ENCODE measurements at regions not wholly inside any gene's neighbourhood (a gene's known extent, or its start where the extent isn't known, plus 50 kb on each side); places are given as distances from the start of the nearest gene placed in this dataset.

DNA sequence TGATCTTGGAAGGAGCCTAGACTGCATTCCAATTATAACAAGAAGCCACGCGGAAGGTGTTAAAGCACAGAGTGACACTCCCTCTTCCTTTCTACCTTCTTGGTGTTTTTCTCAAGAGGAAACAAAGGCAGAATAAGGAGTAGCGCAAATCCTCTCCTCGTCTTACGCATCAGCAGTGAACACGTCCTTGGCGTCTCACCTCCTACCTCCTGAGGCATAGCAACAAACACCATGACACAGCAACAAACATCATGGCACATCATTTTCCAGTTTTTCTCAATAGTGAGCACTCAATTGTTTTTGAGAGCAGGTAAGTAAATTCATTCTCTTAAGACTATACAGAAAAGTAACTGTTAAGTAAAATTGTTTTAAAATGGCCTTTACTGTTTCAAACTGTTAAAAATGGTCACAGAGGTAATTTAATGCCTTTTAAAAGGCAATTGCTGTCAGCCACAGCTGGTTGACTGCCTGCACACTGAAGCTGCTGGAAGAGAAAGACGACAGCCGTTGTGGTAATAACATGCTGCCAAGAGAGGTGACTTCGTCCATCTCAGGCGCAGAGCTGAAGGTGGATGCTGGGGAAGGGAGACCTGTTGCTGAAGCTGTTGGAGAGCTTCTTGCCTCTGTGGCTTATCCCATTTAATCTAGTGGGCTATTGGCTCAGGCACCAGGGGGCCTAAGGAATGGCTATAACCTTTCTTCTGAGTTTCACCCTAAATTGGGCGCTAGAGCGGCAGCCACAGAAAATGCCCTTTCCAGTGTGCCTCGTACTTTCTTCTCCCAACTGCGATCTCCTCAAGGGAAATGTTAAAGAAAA lies 703.7 kb downstream of the UQCRFS1 start:
- TF ChIP-seq, protein P1, sequence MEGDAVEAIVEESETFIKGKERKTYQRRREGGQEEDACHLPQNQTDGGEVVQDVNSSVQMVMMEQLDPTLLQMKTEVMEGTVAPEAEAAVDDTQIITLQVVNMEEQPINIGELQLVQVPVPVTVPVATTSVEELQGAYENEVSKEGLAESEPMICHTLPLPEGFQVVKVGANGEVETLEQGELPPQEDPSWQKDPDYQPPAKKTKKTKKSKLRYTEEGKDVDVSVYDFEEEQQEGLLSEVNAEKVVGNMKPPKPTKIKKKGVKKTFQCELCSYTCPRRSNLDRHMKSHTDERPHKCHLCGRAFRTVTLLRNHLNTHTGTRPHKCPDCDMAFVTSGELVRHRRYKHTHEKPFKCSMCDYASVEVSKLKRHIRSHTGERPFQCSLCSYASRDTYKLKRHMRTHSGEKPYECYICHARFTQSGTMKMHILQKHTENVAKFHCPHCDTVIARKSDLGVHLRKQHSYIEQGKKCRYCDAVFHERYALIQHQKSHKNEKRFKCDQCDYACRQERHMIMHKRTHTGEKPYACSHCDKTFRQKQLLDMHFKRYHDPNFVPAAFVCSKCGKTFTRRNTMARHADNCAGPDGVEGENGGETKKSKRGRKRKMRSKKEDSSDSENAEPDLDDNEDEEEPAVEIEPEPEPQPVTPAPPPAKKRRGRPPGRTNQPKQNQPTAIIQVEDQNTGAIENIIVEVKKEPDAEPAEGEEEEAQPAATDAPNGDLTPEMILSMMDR (conservative IDR thresholded peaks at IDR 0.05; ENCODE audit: low read depth, low read length) = no peak
- no peak for TF ChIP-seq EZH2 (IDR thresholded peaks at IDR 0.05; ENCODE audit: borderline replicate concordance, low read depth, low read length, poor library complexity, severe bottlenecking)
